Hematopoietic multipotent progenitor cell (in vitro differentiated cells): ENCODE measurements at regions not wholly inside any gene's neighbourhood (a gene's known extent, or its start where the extent isn't known, plus 50 kb on each side); places are given as distances from the start of the nearest gene placed in this dataset.

Experiments
- DNase-seq, 3 donors: peaks; one replicate each; pipeline ENCODE4 v3.0.0-alpha.2; 2011 to 2015; ENCODE audit warnings: low read depth in 2 of 3, low spot score in 2 of 3

- peak in 1 of 3 donors; percentile 33 for DNase-seq
Measured at GRCh38 chr14:75370416-75371205, 57.2 kb upstream of the JDP2 start.

- DNase-seq, result no peak
Measured at GRCh38 chr14:75371297-75371696, 56.5 kb upstream of the JDP2 start.

- DNase-seq, result no peak
Measured at GRCh38 chr14:75372260-75372659, 55.6 kb upstream of the JDP2 start.

GRCh38 chr14:75373133-75373532 lies 54.7 kb upstream of the JDP2 start:
- no peak for DNase-seq

- DNase-seq, result no peak
Measured at GRCh38 chr14:75373616-75374015, 54.2 kb upstream of the JDP2 start.

GRCh38 chr14:75374911-75375310 lies 52.9 kb upstream of the JDP2 start:
- DNase-seq, result no peak

- DNase-seq, result no peak
Measured at GRCh38 chr14:75375983-75376382, 51.8 kb upstream of the JDP2 start.
